HG03108 (cell line): ENCODE measurements at regions not wholly inside any gene's neighbourhood (a gene's known extent, or its start where the extent isn't known, plus 50 kb on each side); places are given as distances from the start of the nearest gene placed in this dataset.
"Not testable (repeated sequence)": the region's sequence is repeated elsewhere in the genome, so short reads cannot be mapped to it uniquely, and the experiment has no call there.

Source experiments
- ATAC-seq: cut with Tn5 transposase; IDR thresholded peaks from one replicate; pipeline ENCODE4 v1.9.1; 2021; ENCODE audit warnings: moderate library complexity; ENCODE audit not compliant: unreplicated experiment

GRCh38 chr13:71018544-71018943 is 848.5 kb downstream of the DACH1 start:
- ATAC-seq, result no peak

- ATAC-seq, result no peak
These were observed 849.4 kb downstream of the DACH1 start for GRCh38 chr13:71017607-71018006.

GRCh38 chr13:71015516-71015915 is 851.5 kb downstream of the DACH1 start:
- no peak for ATAC-seq

GRCh38 chr13:71015021-71015420 is 852.0 kb downstream of the DACH1 start:
- ATAC-seq, result no peak

- ATAC-seq, result no peak
These were observed 861.1 kb downstream of the DACH1 start for GRCh38 chr13:71005919-71006318.

- no peak for ATAC-seq
These were observed 871.7 kb downstream of the DACH1 start for GRCh38 chr13:70995338-70995737.

- ATAC-seq, result no peak
These were observed 872.8 kb downstream of the DACH1 start for GRCh38 chr13:70994191-70994590.

- no peak for ATAC-seq
These were observed 878.8 kb upstream of the KLHL1 start for GRCh38 chr13:70987043-70987442.

GRCh38 chr13:70985371-70985770 is 877.1 kb upstream of the KLHL1 start:
- no peak for ATAC-seq

- not testable (repeated sequence) for ATAC-seq
These were observed 873.0 kb upstream of the KLHL1 start for GRCh38 chr13:70981219-70981618.

GRCh38 chr13:70969321-70969720 is 861.1 kb upstream of the KLHL1 start:
- ATAC-seq, result no peak

GRCh38 chr13:70967564-70967963 is 859.3 kb upstream of the KLHL1 start:
- no peak for ATAC-seq

GRCh38 chr13:70964874-70965273 is 856.6 kb upstream of the KLHL1 start:
- no peak for ATAC-seq

GRCh38 chr13:70964124-70964523 is 855.9 kb upstream of the KLHL1 start:
- ATAC-seq, result no peak

- ATAC-seq, result no peak
These were observed 852.7 kb upstream of the KLHL1 start for GRCh38 chr13:70960841-70961443.

- ATAC-seq, result no peak
These were observed 851.0 kb upstream of the KLHL1 start for GRCh38 chr13:70959035-70959775.

GRCh38 chr13:70955887-70956286 is 847.6 kb upstream of the KLHL1 start:
- ATAC-seq, result no peak

GRCh38 chr13:70950664-70951063 is 842.4 kb upstream of the KLHL1 start:
- ATAC-seq, result no peak

GRCh38 chr13:70945506-70945905 is 837.3 kb upstream of the KLHL1 start:
- no peak for ATAC-seq

GRCh38 chr13:70941454-70941853 is 833.2 kb upstream of the KLHL1 start:
- ATAC-seq, result no peak

- no peak for ATAC-seq
These were observed 830.2 kb upstream of the KLHL1 start for GRCh38 chr13:70938462-70938861.

GRCh38 chr13:70932511-70932910 is 824.3 kb upstream of the KLHL1 start:
- ATAC-seq, result no peak
